OCI-LY7 (cell line): ENCODE measurements at regions not wholly inside any gene's neighbourhood (a gene's known extent, or its start where the extent isn't known, plus 50 kb on each side); places are given as distances from the start of the nearest gene placed in this dataset.
"Not testable (repeated sequence)": the region's sequence is repeated elsewhere in the genome, so short reads cannot be mapped to it uniquely, and the experiment has no call there.

ENCODE experiments used
- BruUV-seq: library from RNA; stranded (reverse); fragments of 400-500 nt; replicated peaks from 2 replicates; lab custom pipeline; 2021; lab: Mats Ljungman, UMichigan
- CTCF ChIA-PET: fragments of 300-600 bp; sonication (Branson Sonifier 250); formaldehyde crosslinking; loops from one replicate; lab custom pipeline; 2022; ENCODE audit warnings: antibody characterized with exemption; ENCODE audit not compliant: unreplicated experiment; lab: Charles Lee
- POLR2A ChIA-PET: fragments of 300-600 bp; sonication (Branson Sonifier 250); formaldehyde crosslinking; loops from one replicate; lab custom pipeline; 2022; ENCODE audit warnings: antibody characterized with exemption; lab: Charles Lee
- DNase-seq: peaks from one replicate; pipeline ENCODE4 v3.0.0-alpha.2; 2015; ENCODE audit warnings: low spot score
- H2AFZ ChIP-seq: fragments of 200-600 bp; sonication (generic), shearing (Covaris generic); 2 replicates; pipeline ENCODE4 v1.6.1; 2014; ENCODE audit warnings: mild to moderate bottlenecking, antibody characterized with exemption, low read length, moderate library complexity
- H3K27ac ChIP-seq: fragments of 200-600 bp; sonication (generic); 2 replicates; pipeline ENCODE4 v1.5.1; 2014; ENCODE audit warnings: mixed run types, low read depth, mild to moderate bottlenecking, moderate library complexity, low read length, inconsistent platforms; ENCODE audit not compliant: poor library complexity, severe bottlenecking
- H3K36me3 ChIP-seq: fragments of 200-600 bp; sonication (generic); 2 replicates; pipeline ENCODE4 v1.6.1; 2014; ENCODE audit warnings: mild to moderate bottlenecking, antibody characterized with exemption, low read length, moderate library complexity, mixed read lengths; ENCODE audit not compliant: insufficient read depth
- H3K4me1 ChIP-seq: fragments of 200-600 bp; sonication (generic); 2 replicates; pipeline ENCODE4 v1.5.1; 2014; ENCODE audit warnings: mild to moderate bottlenecking, low read length; ENCODE audit not compliant: insufficient read depth, poor library complexity, severe bottlenecking
- H3K4me2 ChIP-seq: fragments of 200-600 bp; sonication (generic); 2 replicates; pipeline ENCODE4 v1.6.1; 2014; ENCODE audit warnings: mild to moderate bottlenecking, low read length
- H3K4me3 ChIP-seq: fragments of 200-600 bp; sonication (generic); 2 replicates; pipeline ENCODE4 v1.5.1; 2014; ENCODE audit warnings: mild to moderate bottlenecking, low read depth, low read length; ENCODE audit not compliant: poor library complexity, severe bottlenecking
- H3K79me2 ChIP-seq: fragments of 200-600 bp; sonication (generic); 2 replicates; pipeline ENCODE4 v1.6.1; 2016; ENCODE audit warnings: low read depth, mild to moderate bottlenecking, low read length, moderate library complexity, mixed read lengths; ENCODE audit not compliant: insufficient read depth
- H3K9me2 ChIP-seq: fragments of 200-600 bp; sonication (generic); 2 replicates; pipeline ENCODE4 v1.6.1; 2016; ENCODE audit warnings: mild to moderate bottlenecking, low read length, mixed read lengths; ENCODE audit not compliant: insufficient read depth
- H3K9me3 ChIP-seq: fragments of 200-600 bp; sonication (generic); 2 replicates; pipeline ENCODE4 v1.6.1; 2014; ENCODE audit warnings: mild to moderate bottlenecking, mixed run types, low read length, mixed read lengths
- H4K20me1 ChIP-seq: fragments of 200-600 bp; sonication (generic); 2 replicates; pipeline ENCODE4 v1.6.1; 2014; ENCODE audit warnings: mild to moderate bottlenecking, antibody characterized with exemption, low read length, moderate library complexity, mixed read lengths; ENCODE audit not compliant: insufficient read depth
- EZH2phosphoT487 ChIP-seq: fragments of 200-600 bp; sonication (generic); IDR thresholded peaks from 2 replicates; pipeline ENCODE4 v1.6.1; 2018; ENCODE audit warnings: low read depth, borderline replicate concordance, mild to moderate bottlenecking, mixed run types, antibody characterized with exemption, low read length, moderate library complexity, mixed read lengths
- intact Hi-C: fragments of 100-400 bp; cut with micrococcal nuclease; formaldehyde crosslinking; loops from one replicate; pipeline ENCODE4 v1.10.0; 2022; ENCODE audit not compliant: unreplicated experiment
- TF ChIP-seq, protein P1 (sequence below): fragments of 200-600 bp; sonication (generic); conservative IDR thresholded peaks from 2 replicates; pipeline ENCODE4 v1.5.1; 2014; ENCODE audit warnings: mild to moderate bottlenecking, antibody characterized with exemption, low read length, moderate library complexity, mixed read lengths

DNA sequence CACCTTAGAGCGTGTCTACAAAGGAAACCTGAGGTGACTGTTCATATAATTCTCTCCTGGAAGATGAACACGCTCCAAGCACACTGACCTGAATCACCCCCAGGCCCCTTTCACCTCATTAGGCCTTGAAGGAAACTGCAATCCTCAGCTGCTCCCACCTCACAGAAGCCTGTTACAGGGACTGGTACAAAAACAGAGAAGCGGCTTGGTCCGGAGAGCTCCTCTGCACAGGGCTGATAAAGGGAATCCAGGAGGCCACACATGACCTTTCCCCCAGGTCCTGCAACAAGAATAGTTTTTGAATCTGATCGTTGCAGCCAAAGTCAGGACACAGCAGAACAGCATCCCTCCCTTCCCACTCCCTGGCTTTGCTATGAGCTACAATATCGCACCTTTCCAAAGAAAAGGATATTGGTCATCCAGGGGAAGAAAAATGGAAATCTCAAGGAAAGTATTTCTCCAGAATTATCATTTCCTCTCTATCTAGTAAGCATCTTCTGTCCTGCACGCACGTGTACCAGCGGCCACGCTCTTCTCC is 666.7 kb downstream of the UQCRFS1 start:
- POLR2A ChIA-PET = interaction anchor here (1.0 kb wide), 1 partner anchor 11 kb away, joined by 3 read pairs; no protein-coding TSS in a partner anchor

DNA sequence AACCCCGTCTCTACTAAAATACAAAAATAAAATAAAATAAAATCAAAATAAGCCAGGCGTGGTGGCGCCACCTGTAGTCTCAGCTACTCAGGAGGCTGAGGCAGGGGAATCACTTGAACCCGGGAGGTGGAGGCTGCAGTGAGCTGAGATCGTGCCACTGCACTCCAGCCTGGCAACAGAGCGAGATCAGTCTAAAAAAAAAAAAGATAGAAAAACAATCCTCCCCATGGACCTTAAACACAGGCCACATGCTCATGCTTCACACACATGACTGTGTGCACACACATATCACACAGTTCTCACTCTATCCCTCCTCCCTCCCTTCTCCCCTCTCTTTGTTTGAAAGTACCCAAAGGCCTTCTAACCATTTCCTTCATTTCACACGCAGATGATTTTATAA is 667.6 kb downstream of the UQCRFS1 start:
- TF ChIP-seq, protein P1, sequence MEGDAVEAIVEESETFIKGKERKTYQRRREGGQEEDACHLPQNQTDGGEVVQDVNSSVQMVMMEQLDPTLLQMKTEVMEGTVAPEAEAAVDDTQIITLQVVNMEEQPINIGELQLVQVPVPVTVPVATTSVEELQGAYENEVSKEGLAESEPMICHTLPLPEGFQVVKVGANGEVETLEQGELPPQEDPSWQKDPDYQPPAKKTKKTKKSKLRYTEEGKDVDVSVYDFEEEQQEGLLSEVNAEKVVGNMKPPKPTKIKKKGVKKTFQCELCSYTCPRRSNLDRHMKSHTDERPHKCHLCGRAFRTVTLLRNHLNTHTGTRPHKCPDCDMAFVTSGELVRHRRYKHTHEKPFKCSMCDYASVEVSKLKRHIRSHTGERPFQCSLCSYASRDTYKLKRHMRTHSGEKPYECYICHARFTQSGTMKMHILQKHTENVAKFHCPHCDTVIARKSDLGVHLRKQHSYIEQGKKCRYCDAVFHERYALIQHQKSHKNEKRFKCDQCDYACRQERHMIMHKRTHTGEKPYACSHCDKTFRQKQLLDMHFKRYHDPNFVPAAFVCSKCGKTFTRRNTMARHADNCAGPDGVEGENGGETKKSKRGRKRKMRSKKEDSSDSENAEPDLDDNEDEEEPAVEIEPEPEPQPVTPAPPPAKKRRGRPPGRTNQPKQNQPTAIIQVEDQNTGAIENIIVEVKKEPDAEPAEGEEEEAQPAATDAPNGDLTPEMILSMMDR = peak; percentile 29; the same call in 1 of the 2 replicates
- CTCF ChIA-PET, H3K4me2 ChIP-seq: not testable (repeated sequence)

More for the DNA sequence above, 666.7 kb downstream of the UQCRFS1 start:
- H3K9me2 ChIP-seq = no peaks in the 10 kb centered on the region
- no peak overlapping the region for H2AFZ ChIP-seq
- CTCF ChIA-PET = no interaction called here
- H3K4me1 ChIP-seq = peaks cover 27% of the 10 kb centered on the region
- no peaks in the 10 kb centered on the region for H3K36me3 ChIP-seq
- no peaks in the 10 kb centered on the region for H4K20me1 ChIP-seq
- H3K79me2 ChIP-seq = no peaks in the 10 kb centered on the region
- no peak overlapping the region for H3K4me3 ChIP-seq
- intact Hi-C loops = no loop called here
- H3K4me2 ChIP-seq = no peak overlapping the region
- no TSS peak for BruUV-seq
- no peak overlapping the region for H3K27ac ChIP-seq
- H3K9me3 ChIP-seq = no peaks in the 10 kb centered on the region
- no peak for DNase-seq
- no peak for TF ChIP-seq EZH2phosphoT487
- TF ChIP-seq, protein P1 = no peak

DNA sequence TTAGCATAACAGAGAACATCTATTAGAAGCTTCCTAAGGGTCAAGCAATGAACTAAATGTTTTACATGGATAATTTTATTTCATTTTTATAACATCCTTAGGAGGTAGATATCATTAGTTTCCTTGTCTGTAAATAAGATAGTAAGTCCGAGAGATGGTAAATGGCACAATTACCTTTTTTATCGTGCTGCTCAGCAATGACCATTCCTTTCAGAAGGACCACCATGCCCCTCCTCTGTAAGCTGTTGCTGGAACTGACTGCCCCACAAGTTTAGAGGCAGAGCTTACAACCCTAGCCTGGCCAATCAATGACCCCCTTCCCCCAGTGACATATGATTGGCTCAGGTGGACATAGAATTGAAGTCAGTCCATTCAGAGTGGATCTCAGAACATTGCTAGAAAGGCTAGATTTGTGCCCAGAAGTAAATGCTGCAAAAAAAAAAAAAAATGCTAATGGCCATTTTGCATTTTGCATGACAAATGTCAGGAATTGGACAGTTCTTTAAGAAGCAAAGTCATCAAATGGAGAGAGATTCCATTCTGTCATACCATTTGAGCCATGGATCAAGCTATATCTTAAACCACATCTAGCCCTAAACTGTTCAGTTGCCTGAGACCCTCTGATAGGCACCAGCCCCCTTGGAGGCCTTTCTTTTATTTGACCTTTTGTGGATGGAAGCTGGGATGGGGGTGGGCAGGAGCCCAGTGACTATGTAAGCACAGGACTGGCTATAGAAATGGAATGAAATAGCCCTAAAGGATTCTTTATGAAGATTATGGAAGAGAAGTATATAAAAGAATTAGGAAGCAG is 668.3 kb downstream of the UQCRFS1 start:
- H3K9me3 ChIP-seq = no peaks in the 10 kb centered on the region
- no peak overlapping the region for H3K27ac ChIP-seq
- H3K79me2 ChIP-seq = no peaks in the 10 kb centered on the region
- BruUV-seq = no TSS peak
- CTCF ChIA-PET = no interaction called here
- H2AFZ ChIP-seq = no peak overlapping the region
- DNase-seq = no peak
- H3K4me2 ChIP-seq = no peak overlapping the region
- H3K9me2 ChIP-seq = no peaks in the 10 kb centered on the region
- H3K4me3 ChIP-seq = no peak overlapping the region
- H4K20me1 ChIP-seq = no peaks in the 10 kb centered on the region
- H3K36me3 ChIP-seq = no peaks in the 10 kb centered on the region
- intact Hi-C loops = no loop called here
- H3K4me1 ChIP-seq = peaks cover 30% of the 10 kb centered on the region
- TF ChIP-seq EZH2phosphoT487 = no peak
- TF ChIP-seq, protein P1 = no peak
- POLR2A ChIA-PET = interaction anchor here (0.6 kb wide), 1 partner anchor 109 kb away, joined by 3 read pairs; no protein-coding TSS in a partner anchor

More for the DNA sequence above, 667.6 kb downstream of the UQCRFS1 start:
- H3K27ac ChIP-seq, H4K20me1 ChIP-seq, DNase-seq, H3K79me2 ChIP-seq, H3K36me3 ChIP-seq, intact Hi-C loops, H2AFZ ChIP-seq, H3K4me3 ChIP-seq, H3K9me2 ChIP-seq, H3K9me3 ChIP-seq, POLR2A ChIA-PET, BruUV-seq: not testable (repeated sequence)
- H3K4me1 ChIP-seq = peaks cover 30% of the 10 kb centered on the region
